ENCODE measurements at regions not wholly inside any gene's neighbourhood (a gene's known extent, or its start where the extent isn't known, plus 50 kb on each side); places are given as distances from the start of the nearest gene placed in this dataset.
A peak's percentile ranks its signal among the peaks of the same experiment; 100 is the strongest.
"Not testable (repeated sequence)": the region's sequence is repeated elsewhere in the genome, so short reads cannot be mapped to it uniquely, and the experiment has no call there.

DNA sequence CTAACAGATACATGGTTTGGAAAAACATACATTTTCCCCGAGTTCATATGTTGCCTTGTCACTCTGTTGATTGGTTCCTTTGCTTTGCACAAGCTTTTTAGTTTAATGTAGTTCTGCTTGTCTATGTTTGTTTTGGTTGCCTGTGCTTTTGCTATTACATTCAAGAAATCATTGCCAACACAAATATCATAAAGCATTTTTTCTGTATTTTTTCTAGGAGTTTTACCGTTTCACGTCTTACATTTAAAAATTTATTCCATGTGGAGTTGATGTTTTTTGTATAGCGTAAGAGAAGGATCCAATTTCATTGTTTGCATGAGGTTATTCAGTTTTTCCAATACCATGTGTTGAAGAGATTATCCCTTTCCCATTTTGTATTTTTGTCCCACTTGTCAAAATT is 941.9 kb upstream of the ADAMTS5 start:
- not testable (repeated sequence) for DNase-seq (ENCODE audit: low read depth in 2 of 2)

DNA sequence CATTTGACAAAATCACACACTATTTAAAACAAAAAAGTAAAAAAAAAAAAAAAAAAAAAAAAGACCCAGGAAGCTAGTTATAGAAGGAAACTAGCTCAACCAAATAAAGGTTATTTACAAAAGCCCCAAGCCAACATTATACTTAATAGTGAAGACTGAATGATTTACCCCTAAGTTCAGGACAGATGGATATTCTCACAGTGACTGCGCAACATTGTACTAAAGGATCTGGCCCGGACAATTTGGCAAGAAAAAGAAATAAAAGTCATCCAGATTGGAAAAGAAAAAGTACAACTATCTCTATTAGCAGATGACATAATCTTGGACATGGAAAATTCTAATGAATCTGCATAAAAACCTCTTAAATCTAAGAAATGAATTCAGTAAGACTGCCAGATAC is 936.0 kb upstream of the ADAMTS5 start:
- DNase-seq (ENCODE audit: low read depth in 2 of 2): not testable (repeated sequence)

GRCh38 chr21:27893619-27894018 is 926.7 kb upstream of the ADAMTS5 start:
- DNase-seq (ENCODE audit: low read depth in 2 of 2): peak in 1 of 2 donors; percentile 7

- DNase-seq (ENCODE audit: low read depth in 2 of 2): peak in 1 of 2 donors; percentile 14
Observed at GRCh38 chr21:27891495-27891894, 924.6 kb upstream of the ADAMTS5 start.

DNA sequence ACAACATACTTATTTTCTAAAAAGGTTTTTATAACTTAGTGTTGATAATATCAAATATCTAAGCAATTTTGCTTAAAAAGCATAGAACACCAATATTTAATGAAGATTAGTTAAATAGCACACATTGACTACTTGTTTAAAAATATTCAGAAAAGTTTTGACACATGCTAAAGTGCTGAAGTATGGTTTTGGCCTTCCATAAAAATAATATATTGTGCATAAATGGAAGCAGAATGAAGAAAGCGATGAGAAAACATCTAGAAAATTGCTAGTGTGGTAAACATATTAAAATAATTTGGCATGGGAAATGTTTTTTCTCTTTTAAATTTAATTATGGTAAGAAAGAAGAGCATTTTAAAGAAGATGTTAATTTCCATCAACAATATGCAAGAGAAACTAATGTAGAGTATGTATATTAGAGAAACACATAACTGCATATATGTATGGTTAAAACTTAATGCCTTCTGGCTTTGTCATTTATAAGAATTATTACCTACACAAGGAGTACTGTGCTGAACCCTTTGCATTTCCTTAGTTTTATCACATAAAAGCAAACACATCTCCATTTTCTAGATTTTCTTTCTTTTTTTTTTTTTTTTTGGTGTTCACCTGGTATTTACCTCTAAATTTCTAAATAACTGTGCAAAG is 921.0 kb upstream of the ADAMTS5 start:
- not testable (repeated sequence) for DNase-seq (ENCODE audit: low read depth in 2 of 2)

DNA sequence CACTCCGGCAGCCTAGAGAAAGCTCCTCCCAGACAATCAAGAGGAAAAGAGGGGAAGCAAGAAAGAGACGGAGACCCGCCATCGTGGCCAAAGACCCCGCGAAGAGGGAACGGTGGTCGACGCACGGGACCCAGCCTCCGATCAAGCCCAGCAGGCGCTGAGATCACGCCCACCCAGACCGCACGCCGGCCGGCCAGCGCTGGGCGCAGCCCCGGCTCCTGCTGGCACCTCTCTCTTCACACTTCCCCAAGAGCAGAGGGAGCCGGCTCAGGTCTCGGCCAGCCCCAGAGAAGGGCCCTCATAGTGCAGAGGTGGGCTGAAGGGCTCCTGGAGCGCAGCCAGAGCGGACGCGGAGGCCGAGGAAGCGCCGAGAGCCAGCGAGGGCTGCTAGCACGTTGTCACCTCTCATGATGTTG is 918.4 kb upstream of the ADAMTS5 start:
- DNase-seq (ENCODE audit: low read depth in 2 of 2): no peak

DNA sequence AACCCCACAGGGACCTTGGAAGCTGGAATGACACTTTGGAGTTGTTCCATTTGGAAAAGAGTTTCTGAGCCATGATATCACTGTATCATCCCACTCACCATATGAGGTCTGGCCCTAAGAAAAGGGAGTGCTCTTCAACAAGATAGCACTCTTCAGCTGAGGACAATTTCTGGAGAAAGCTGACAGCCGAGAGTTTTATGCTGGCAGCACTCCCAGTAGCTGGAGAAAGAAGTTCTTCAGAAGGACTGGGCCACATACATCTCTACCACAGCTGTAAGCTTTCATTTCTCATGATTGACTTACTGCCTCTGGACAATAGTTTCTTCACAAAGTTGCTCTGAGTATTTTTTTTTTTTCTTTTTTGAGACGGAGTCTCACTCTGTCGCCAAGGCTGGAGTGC is 914.4 kb upstream of the ADAMTS5 start:
- not testable (repeated sequence) for DNase-seq (ENCODE audit: low read depth in 2 of 2)

GRCh38 chr21:27872411-27872810 is 905.5 kb upstream of the ADAMTS5 start:
- not testable (repeated sequence) for DNase-seq (ENCODE audit: low read depth in 2 of 2)

- DNase-seq (ENCODE audit: low read depth in 2 of 2): not testable (repeated sequence)
Observed at GRCh38 chr21:27870755-27871154, 903.9 kb upstream of the ADAMTS5 start.

DNA sequence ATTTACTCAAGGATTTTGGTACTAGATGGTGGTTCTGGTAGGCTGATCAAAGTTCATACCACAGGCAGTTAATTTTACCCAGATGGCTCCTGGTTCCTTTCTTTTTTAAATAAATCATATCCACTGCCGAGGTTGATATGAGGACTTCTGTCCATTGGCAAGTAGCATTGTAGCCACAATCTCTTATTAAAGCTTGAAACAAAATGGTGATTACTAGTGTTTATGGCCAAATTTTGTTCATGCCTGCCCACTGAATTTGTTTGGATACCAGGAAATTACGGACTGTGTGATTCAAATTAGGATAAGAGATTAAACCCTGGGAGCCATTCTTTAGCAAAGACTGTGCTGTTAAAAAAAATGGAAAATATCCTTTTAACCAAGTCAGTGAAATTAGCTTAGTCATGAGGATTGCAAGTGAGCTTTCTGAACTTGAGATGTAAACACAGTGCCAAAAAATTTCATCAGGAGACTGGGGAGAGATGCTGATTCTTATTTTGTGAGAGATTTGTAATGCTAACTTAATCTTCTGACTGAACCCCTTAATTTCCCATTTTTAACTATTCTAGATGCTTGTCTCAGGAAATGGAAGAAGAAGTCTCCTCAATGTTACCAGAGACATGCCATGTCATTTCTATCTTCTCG is 893.5 kb upstream of the ADAMTS5 start:
- not testable (repeated sequence) for DNase-seq (ENCODE audit: low read depth in 2 of 2)

DNA sequence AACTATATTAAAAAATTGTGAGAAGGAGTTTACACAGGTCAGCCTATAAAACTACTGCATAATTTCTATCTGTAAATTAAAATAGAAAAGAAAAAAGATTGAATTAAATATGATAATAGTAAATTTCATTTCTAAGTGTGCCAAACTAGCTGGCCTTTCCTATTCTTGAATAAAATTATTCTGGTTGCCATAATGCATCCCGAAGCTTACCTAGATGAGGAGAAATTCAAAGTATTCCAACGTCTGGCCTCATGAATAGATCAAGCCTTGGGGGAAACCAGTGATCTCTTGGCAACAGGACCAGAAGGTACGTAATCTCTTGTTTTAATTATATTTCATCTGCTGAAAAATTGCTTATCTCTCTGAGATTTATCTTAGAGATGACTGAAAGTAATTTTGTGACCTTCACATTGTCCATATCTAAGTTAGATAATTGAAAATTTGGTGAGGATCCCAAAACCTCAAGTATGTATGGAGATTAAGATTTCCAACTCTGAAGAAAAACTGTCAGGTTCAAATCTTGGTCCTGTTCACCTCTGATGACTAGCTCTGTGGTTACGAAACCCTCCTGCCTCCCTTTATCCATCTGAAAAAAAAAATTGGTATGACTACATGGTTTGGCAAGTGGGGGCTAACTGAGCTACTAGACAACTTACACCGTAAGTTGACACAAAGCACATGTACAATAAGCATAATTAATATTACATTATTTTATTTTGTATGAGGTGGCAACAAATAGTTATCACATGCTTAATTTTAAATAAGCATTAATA is 891.4 kb upstream of the ADAMTS5 start:
- not testable (repeated sequence) for DNase-seq (ENCODE audit: low read depth in 2 of 2)

GRCh38 chr21:27856988-27857387 is 890.1 kb upstream of the ADAMTS5 start:
- not testable (repeated sequence) for DNase-seq (ENCODE audit: low read depth in 2 of 2)

DNA sequence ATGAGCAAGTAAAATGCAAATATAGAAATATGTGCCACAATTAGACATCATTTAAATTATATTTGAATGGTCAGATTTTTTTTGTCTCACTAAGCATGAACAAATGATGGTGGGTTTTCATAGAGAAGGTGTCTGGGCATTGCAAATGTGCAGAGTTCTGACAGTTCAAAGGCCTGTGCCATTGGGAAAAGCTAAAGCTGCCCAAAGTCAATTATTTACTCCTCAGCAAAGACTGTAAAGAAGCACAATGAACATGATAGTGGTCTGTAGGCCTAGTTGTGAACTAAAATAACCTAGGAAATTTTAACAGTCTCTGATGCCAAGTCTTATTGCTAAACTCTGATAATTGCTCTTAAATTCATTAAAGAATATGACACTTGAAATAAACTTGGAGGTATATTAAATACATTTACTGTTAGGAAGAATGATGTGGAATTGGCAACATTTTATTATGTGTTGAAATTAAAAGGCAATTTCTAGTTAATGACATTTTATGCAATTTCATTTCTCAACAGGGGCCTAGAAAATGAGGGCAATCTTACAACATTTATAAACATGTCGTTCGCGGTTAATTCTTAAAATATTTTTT is 874.3 kb upstream of the ADAMTS5 start:
- no peak for DNase-seq (ENCODE audit: low read depth in 2 of 2)

- DNase-seq (ENCODE audit: low read depth in 2 of 2): no peak
Observed at GRCh38 chr21:27840262-27840661, 873.4 kb upstream of the ADAMTS5 start.

GRCh38 chr21:27839512-27840115 is 872.7 kb upstream of the ADAMTS5 start:
- DNase-seq (ENCODE audit: low read depth in 2 of 2): no peak

GRCh38 chr21:27838573-27838972 is 871.7 kb upstream of the ADAMTS5 start:
- no peak for DNase-seq (ENCODE audit: low read depth in 2 of 2)

GRCh38 chr21:27837936-27838335 is 871.0 kb upstream of the ADAMTS5 start:
- DNase-seq (ENCODE audit: low read depth in 2 of 2): no peak

DNA sequence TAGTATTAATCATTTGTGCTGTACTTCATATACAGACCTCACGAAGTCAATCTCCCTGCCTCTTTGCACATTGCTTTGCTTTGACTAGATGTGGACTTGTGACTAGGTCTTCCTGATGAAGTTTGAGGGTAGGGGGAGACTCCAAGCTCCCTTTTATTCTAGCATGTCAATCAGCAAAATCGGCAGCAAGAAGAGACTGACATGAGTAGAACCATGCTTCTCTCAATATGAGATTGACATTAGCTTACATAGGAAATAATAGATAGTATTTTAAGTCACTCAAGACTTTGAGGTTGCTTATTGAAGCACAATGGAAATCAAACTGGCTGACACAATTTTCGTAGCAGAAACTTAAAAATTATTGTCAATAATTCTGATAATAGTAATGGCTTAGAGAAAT is 866.4 kb upstream of the ADAMTS5 start:
- no peak for DNase-seq (ENCODE audit: low read depth in 2 of 2)

DNA sequence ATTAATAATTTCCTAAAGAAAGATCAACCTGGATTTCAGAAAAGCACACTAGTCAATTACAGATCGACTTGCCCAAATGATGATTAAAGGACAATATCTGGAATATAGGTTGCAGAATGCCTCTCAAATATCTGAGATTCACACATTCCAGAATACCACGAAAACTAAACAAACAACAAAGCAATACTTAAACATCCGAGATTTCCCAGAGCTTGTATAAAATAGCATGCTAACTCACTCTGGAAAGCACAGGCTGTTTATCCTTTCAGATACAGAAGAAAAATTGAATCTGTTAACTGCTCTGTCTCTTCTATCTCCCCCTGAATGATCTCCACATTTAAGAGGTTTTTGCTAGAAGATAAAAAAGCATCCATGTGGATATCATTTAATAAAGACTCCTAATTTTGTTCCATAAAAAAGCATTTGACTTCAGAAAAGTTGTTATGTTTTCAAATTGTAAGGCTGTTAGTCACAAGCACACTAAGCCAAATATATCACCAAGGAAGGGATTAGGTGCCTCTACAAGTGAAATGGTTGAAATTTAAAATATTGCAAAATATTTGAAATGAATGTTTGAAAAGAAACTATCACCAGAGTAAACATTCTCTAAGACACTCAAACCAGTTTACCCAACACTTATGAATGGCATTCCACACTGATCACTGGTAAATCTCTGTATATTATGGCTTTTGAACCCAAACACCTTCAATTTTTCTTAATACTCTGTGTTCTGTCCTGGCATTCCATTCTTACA is 865.1 kb upstream of the ADAMTS5 start:
- DNase-seq (ENCODE audit: low read depth in 2 of 2): no peak

GRCh38 chr21:27831177-27831576 is 864.3 kb upstream of the ADAMTS5 start:
- no peak for DNase-seq (ENCODE audit: low read depth in 2 of 2)

DNA sequence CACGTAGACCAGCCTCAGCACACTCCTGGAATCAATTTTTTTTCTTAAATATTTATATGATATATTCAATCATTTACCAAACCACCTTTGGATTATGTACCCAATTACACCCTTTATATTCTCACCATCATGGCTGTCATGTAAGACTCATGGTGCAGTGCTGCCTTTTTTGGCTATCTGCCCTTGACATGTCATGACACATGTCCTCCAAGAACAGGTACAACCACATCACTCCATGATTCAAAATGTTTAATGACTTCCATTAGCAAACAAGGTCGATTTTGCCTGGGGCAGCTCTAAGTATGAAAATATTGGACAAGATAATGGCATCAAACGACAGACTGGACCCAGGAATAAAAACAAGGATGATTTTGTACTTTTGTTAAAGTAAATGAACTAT is 861.1 kb upstream of the ADAMTS5 start:
- DNase-seq (ENCODE audit: low read depth in 2 of 2): no peak

Measured in dermis microvascular lymphatic vessel endothelial cell (primary cell).